Left cardiac atrium (tissue), 4 donors: ENCODE measurements at regions not wholly inside any gene's neighbourhood (a gene's known extent, or its start where the extent isn't known, plus 50 kb on each side); places are given as distances from the start of the nearest gene placed in this dataset.

Experiments
- ATAC-seq, 2 donors: fragments of 200-7000 bp; cut with Tn5 transposase; one replicate each; pipeline ENCODE4 v1.9.1; 2020; ENCODE audit warnings: mild to moderate bottlenecking in 2 of 2, moderate library complexity in 2 of 2
- DNase-seq: peaks from one replicate; pipeline ENCODE4 v3.0.0-alpha.2; 2020
- intact Hi-C, 2 donors: fragments of 100-400 bp; cut with DNase I; formaldehyde crosslinking; loops; one replicate each; pipeline versions ENCODE4 v1.14.1 to v1.15.1; 2022 to 2023
- donor health status: DM: no; HTN: yes; CAD: no.
- donor health status: DM: no; HTN: yes; CAD: no; lungs with severe emphysema.
- donor health status: DM: yes; HTN: yes; CAD: no.
- donor health status: Dilated cardiomyopathy.

DNA sequence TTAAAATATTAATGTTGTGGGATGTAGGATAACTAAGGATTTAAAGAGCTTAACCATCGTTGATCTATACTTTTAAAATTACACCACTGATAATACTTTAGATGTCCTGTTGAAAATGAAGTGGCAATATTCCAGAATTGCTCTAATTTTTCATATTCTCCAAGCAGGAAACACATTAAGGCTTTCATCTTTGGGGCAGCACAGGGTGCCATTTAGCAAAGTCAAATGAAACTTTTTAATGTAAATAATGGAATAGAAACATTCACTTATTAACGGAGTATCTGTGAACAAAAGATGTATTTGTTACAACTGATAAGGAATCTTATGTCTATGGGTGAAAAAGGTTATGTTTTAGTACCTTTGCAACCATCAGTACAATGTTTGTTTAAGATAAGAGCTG lies 50.0 kb upstream of the MIR17HG start:
- ATAC-seq (no peak), DNase-seq (no peak)
- intact Hi-C loops = no loop called here
